GM18502 (cell line): ENCODE measurements at regions not wholly inside any gene's neighbourhood (a gene's known extent, or its start where the extent isn't known, plus 50 kb on each side); places are given as distances from the start of the nearest gene placed in this dataset.
"Not testable (repeated sequence)": the region's sequence is repeated elsewhere in the genome, so short reads cannot be mapped to it uniquely, and the experiment has no call there.

Experiments used
- ATAC-seq: cut with Tn5 transposase; IDR thresholded peaks from one replicate; pipeline ENCODE4 v1.9.1; 2021; ENCODE audit warnings: mild to moderate bottlenecking; ENCODE audit not compliant: unreplicated experiment, poor library complexity

- no peak for ATAC-seq
These were observed 331.8 kb downstream of the TEX13C start for GRCh38 chrX:125651426-125651825.

- no peak for ATAC-seq
These were observed 334.8 kb downstream of the TEX13C start for GRCh38 chrX:125654501-125654900.

GRCh38 chrX:125673758-125674157 is 354.1 kb downstream of the TEX13C start:
- ATAC-seq, result no peak

GRCh38 chrX:125678258-125678657 is 358.6 kb downstream of the TEX13C start:
- no peak for ATAC-seq

GRCh38 chrX:125680366-125680765 is 360.7 kb downstream of the TEX13C start:
- no peak for ATAC-seq

GRCh38 chrX:125681058-125681457 is 361.4 kb downstream of the TEX13C start:
- peak; percentile 12 for ATAC-seq

- peak; percentile 53 for ATAC-seq
These were observed 361.8 kb downstream of the TEX13C start for GRCh38 chrX:125681507-125681906.

GRCh38 chrX:125690522-125690921 is 370.9 kb downstream of the TEX13C start:
- ATAC-seq, result not testable (repeated sequence)

- no peak for ATAC-seq
These were observed 374.5 kb downstream of the TEX13C start for GRCh38 chrX:125694171-125694570.

- ATAC-seq, result no peak
These were observed 389.4 kb downstream of the TEX13C start for GRCh38 chrX:125709074-125709473.

- ATAC-seq, result no peak
These were observed 389.9 kb downstream of the TEX13C start for GRCh38 chrX:125709532-125709931.

- ATAC-seq, result no peak
These were observed 390.9 kb downstream of the TEX13C start for GRCh38 chrX:125710403-125711062.

GRCh38 chrX:125711103-125711502 is 391.4 kb downstream of the TEX13C start:
- ATAC-seq, result no peak

- no peak for ATAC-seq
These were observed 394.0 kb downstream of the TEX13C start for GRCh38 chrX:125713633-125714032.

- no peak for ATAC-seq
These were observed 407.4 kb downstream of the TEX13C start for GRCh38 chrX:125727117-125727516.

GRCh38 chrX:125736008-125736729 is 416.5 kb downstream of the TEX13C start:
- ATAC-seq, result no peak

GRCh38 chrX:125742811-125743210 is 423.1 kb downstream of the TEX13C start:
- ATAC-seq, result no peak

- no peak for ATAC-seq
These were observed 421.2 kb downstream of the DCAF12L2 start for GRCh38 chrX:125744914-125745313.

- ATAC-seq, result no peak
These were observed 408.1 kb downstream of the DCAF12L2 start for GRCh38 chrX:125757794-125758564.

- ATAC-seq, result no peak
These were observed 407.3 kb downstream of the DCAF12L2 start for GRCh38 chrX:125758819-125759218.

- no peak for ATAC-seq
These were observed 403.1 kb downstream of the DCAF12L2 start for GRCh38 chrX:125762954-125763353.
